Fibroblast of pulmonary artery (primary cell): ENCODE measurements at regions not wholly inside any gene's neighbourhood (a gene's known extent, or its start where the extent isn't known, plus 50 kb on each side); places are given as distances from the start of the nearest gene placed in this dataset.
"Not testable (repeated sequence)": the region's sequence is repeated elsewhere in the genome, so short reads cannot be mapped to it uniquely, and the experiment has no call there.

ENCODE experiments used
- DNase-seq: peaks from one replicate; pipeline ENCODE4 v3.0.0-alpha.2; 2010; ENCODE audit warnings: low read depth
- H3K4me3 ChIP-seq: replicated peaks from 2 replicates; pipeline ENCODE4 v1.5.1; 2011; ENCODE audit warnings: low read depth, mild to moderate bottlenecking, control low read depth, low read length, moderate library complexity
- CTCF ChIP-seq: IDR thresholded peaks from 2 replicates; pipeline ENCODE4 v1.5.1; 2011; ENCODE audit warnings: mild to moderate bottlenecking, control low read depth, low read length, inconsistent platforms; ENCODE audit errors: missing control alignments

GRCh38 chr7:98779800-98780587, 89.8 kb downstream of the TMEM130 start:
- no peak for DNase-seq
- TF ChIP-seq CTCF = no peak
- H3K4me3 ChIP-seq = no peak overlapping the region

GRCh38 chr7:98784216-98784785, 85.5 kb downstream of the TMEM130 start:
- no peak overlapping the region for H3K4me3 ChIP-seq
- TF ChIP-seq CTCF = no peak
- no peak for DNase-seq

- no peak overlapping the region for H3K4me3 ChIP-seq
- no peak for DNase-seq
- no peak for TF ChIP-seq CTCF
These were observed 83.8 kb downstream of the TMEM130 start for GRCh38 chr7:98785929-98786571.

GRCh38 chr7:98788966-98789365, 80.8 kb downstream of the TMEM130 start:
- no peak overlapping the region for H3K4me3 ChIP-seq
- DNase-seq = no peak
- TF ChIP-seq CTCF = no peak

GRCh38 chr7:98794453-98794852, 75.4 kb downstream of the TMEM130 start:
- not testable (repeated sequence) for DNase-seq

GRCh38 chr7:98795741-98796493, 73.9 kb downstream of the TMEM130 start:
- DNase-seq = no peak
- no peak for TF ChIP-seq CTCF
- H3K4me3 ChIP-seq = no peak overlapping the region

More at GRCh38 chr7:98794453-98794852, 75.4 kb downstream of the TMEM130 start:
- not testable (repeated sequence) for H3K4me3 ChIP-seq
